Pancreas (tissue), 10 donors: ENCODE measurements at regions not wholly inside any gene's neighbourhood (a gene's known extent, or its start where the extent isn't known, plus 50 kb on each side); places are given as distances from the start of the nearest gene placed in this dataset.

ENCODE experiments used
- ATAC-seq, 4 donors: fragments of 200-7000 bp; cut with Tn5 transposase; one replicate each; pipeline versions ENCODE4 v1.8.0 to v1.9.1; 2020; ENCODE audit warnings: mild to moderate bottlenecking in 4 of 4, moderate library complexity in 4 of 4
- DNase-seq, 6 donors: peaks; one replicate each; pipeline ENCODE4 v3.0.0-alpha.2; 2020
- FAIRE-seq: peaks from 2 replicates; lab custom pipeline; 2012; peaks lifted over from hg19 to GRCh38; lab: Jason Lieb, UNC
- H3K27ac ChIP-seq, 4 donors: fragments of 200-600 bp; sonication (generic); 1 replicate in 3 of 4; 2 replicates in 1 of 4; pipeline versions ENCODE4 v1.5.0 to v1.8.0; 2020
- H3K27me3 ChIP-seq, 4 donors: fragments of 200-600 bp; one replicate each; pipeline ENCODE4 v1.8.0; 2021
- H3K36me3 ChIP-seq, 3 donors: fragments of 200-600 bp; sonication (generic) in 1 of 3; one replicate each; pipeline versions ENCODE4 v1.5.0 to v1.8.0; 2020 to 2021
- H3K4me1 ChIP-seq, 3 donors: fragments of 200-600 bp; one replicate each; pipeline ENCODE4 v1.8.0; 2021
- H3K4me3 ChIP-seq, 4 donors: fragments of 200-600 bp; sonication (generic) in 2 of 4; one replicate each; pipeline versions ENCODE4 v1.5.0 to v1.8.0; 2020 to 2021
- H3K9me3 ChIP-seq, 4 donors: fragments of 200-600 bp; one replicate each; pipeline ENCODE4 v1.8.0; 2021
- CTCF ChIP-seq, 4 donors: fragments of 200-600 bp; sonication (generic) in 3 of 4; IDR thresholded peaks; one replicate each; pipeline versions ENCODE4 v1.5.0 to v1.8.0; 2021; ENCODE audit warnings: antibody characterized with exemption in 4 of 4
- WGBS, 2 donors: extraction: QIAGEN DNeasy Blood & Tissue Kit; methylation state at CpG; one replicate each; pipeline ENCODE4 v1.1.7; 2013; 5-methylcytosine and 5-hydroxymethylcytosine counted together
- intact Hi-C, 3 donors: fragments of 100-400 bp; cut with DNase I; formaldehyde crosslinking; loops; one replicate each; pipeline versions ENCODE4 v1.11.1 to v1.14.2; 2022
- donor health status: healthy with polysubstance abuse.
- donor health status: DM: no; HTN: no; CAD: no; lungs with moderate emphysema.
- donor health status: DM: no; HTN: no; CAD: no.
- donor health status: control.
- donor health status: control.
- donor health status: Bipolar disorder and iron deficiency.
- donor health status: DM: yes; HTN: yes; CAD: no.
- donor health status: DM: no; HTN: no; CAD: no.
- donor health status: DM: no; HTN: no; CAD: no.
- donor health status: DM: yes; HTN: yes; CAD: no.

GRCh38 chr3:73197187-73197586 is 135.7 kb downstream of the EBLN2 start:
- Histone ChIP-seq H3K27ac (no peak overlapping the region), H3K4me1 (no peaks in the 10 kb centered on the region), H3K9me3 (no peaks in the 10 kb centered on the region), H3K27me3 (no peaks in the 10 kb centered on the region), H3K36me3 (no peaks in the 10 kb centered on the region), H3K4me3 (no peak overlapping the region)
- no peak for DNase-seq
- intact Hi-C loops, result no loop called here
- TF ChIP-seq CTCF (IDR thresholded peaks at IDR 0.05), result no peak
- WGBS, 2 donors, result 86 to 88% methylated on average over 5 of the region's 5 CpGs
- peak in 1 of 4 donors; percentile 28 for ATAC-seq
- no peak for FAIRE-seq

- no peaks in the 10 kb centered on the region for H3K27me3 ChIP-seq
- DNase-seq (no peak), FAIRE-seq (no peak), ATAC-seq (no peak)
- H3K4me1 ChIP-seq, result no peaks in the 10 kb centered on the region
- intact Hi-C loops, result no loop called here
- H3K27ac ChIP-seq, result no peak overlapping the region
- H3K9me3 ChIP-seq, result no peaks in the 10 kb centered on the region
- no peaks in the 10 kb centered on the region for H3K36me3 ChIP-seq
- TF ChIP-seq CTCF (IDR thresholded peaks at IDR 0.05), result no peak
- WGBS, 2 donors, result 59 to 60% methylated on average over 2 of the region's 2 CpGs
- no peak overlapping the region for H3K4me3 ChIP-seq
Observed at GRCh38 chr3:73203101-73203500, 141.6 kb downstream of the EBLN2 start.

- Histone ChIP-seq H3K9me3 (no peaks in the 10 kb centered on the region), H3K4me1 (no peaks in the 10 kb centered on the region), H3K36me3 (no peaks in the 10 kb centered on the region), H3K4me3 (no peak overlapping the region), H3K27ac (no peak overlapping the region), H3K27me3 (no peaks in the 10 kb centered on the region)
- intact Hi-C loops, result no loop called here
- ATAC-seq, result no peak
- WGBS, 2 donors, result 88 to 92% methylated on average over 3 of the region's 3 CpGs
- no peak for DNase-seq
- FAIRE-seq, result no peak
- TF ChIP-seq CTCF (IDR thresholded peaks at IDR 0.05), result no peak
Observed at GRCh38 chr3:73203633-73204032, 142.2 kb downstream of the EBLN2 start.

GRCh38 chr3:73204841-73205240 is 143.4 kb downstream of the EBLN2 start:
- Histone ChIP-seq H3K4me3 (no peak overlapping the region), H3K27ac (no peak overlapping the region), H3K9me3 (no peaks in the 10 kb centered on the region), H3K4me1 (no peaks in the 10 kb centered on the region), H3K27me3 (no peaks in the 10 kb centered on the region), H3K36me3 (no peaks in the 10 kb centered on the region)
- ATAC-seq (no peak), DNase-seq (no peak), FAIRE-seq (no peak)
- no peak for TF ChIP-seq CTCF (IDR thresholded peaks at IDR 0.05)
- intact Hi-C loops, result no loop called here

- no peaks in the 10 kb centered on the region for H3K9me3 ChIP-seq
- H3K4me1 ChIP-seq, result no peaks in the 10 kb centered on the region
- ATAC-seq, result no peak
- no peaks in the 10 kb centered on the region for H3K36me3 ChIP-seq
- DNase-seq, result no peak
- no peaks in the 10 kb centered on the region for H3K27me3 ChIP-seq
- intact Hi-C loops, result no loop called here
- H3K27ac ChIP-seq, result no peak overlapping the region
- no peak for TF ChIP-seq CTCF (IDR thresholded peaks at IDR 0.05)
- no peak for FAIRE-seq
- H3K4me3 ChIP-seq, result no peak overlapping the region
- WGBS, 2 donors, result 91 to 92% methylated on average over 5 of the region's 5 CpGs
Observed at GRCh38 chr3:73206030-73206429, 144.6 kb downstream of the EBLN2 start.
